ENCODE measurements at regions not wholly inside any gene's neighbourhood (a gene's known extent, or its start where the extent isn't known, plus 50 kb on each side); places are given as distances from the start of the nearest gene placed in this dataset.

DNA sequence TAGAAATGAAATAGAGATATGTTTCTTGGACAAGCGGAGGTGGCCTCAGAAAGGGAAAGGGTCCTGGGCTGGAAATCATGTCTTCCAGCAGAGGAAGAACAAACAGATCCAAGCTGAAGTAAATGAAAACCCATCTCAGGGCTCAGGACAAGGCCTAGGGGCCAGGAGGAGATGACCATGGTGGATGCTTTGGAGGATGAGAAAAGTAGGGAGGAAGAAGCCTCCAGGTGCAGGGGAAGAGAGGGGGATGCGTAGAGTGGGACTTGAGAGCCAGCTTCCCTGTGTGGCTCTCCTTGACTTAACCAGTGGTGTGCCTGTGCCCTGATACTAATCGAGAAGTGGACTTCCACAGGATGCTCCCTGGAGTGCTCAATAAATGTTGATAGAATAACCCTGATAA lies 203.2 kb downstream of the FAM43A start:
- TF ChIP-seq, protein P1, sequence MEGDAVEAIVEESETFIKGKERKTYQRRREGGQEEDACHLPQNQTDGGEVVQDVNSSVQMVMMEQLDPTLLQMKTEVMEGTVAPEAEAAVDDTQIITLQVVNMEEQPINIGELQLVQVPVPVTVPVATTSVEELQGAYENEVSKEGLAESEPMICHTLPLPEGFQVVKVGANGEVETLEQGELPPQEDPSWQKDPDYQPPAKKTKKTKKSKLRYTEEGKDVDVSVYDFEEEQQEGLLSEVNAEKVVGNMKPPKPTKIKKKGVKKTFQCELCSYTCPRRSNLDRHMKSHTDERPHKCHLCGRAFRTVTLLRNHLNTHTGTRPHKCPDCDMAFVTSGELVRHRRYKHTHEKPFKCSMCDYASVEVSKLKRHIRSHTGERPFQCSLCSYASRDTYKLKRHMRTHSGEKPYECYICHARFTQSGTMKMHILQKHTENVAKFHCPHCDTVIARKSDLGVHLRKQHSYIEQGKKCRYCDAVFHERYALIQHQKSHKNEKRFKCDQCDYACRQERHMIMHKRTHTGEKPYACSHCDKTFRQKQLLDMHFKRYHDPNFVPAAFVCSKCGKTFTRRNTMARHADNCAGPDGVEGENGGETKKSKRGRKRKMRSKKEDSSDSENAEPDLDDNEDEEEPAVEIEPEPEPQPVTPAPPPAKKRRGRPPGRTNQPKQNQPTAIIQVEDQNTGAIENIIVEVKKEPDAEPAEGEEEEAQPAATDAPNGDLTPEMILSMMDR (IDR thresholded peaks at IDR 0.05 in 4 of 5, conservative IDR thresholded peaks at IDR 0.05 in 1 of 5) = no peak
- TF ChIP-seq POLR2A (IDR thresholded peaks at IDR 0.05) = no peak

Measured in gastrocnemius medialis (tissue), 4 donors.